ENCODE measurements at regions not wholly inside any gene's neighbourhood (a gene's known extent, or its start where the extent isn't known, plus 50 kb on each side); places are given as distances from the start of the nearest gene placed in this dataset.
A peak's percentile ranks its signal among the peaks of the same experiment; 100 is the strongest.

- no peak overlapping the region for H3K9ac ChIP-seq (ENCODE audit: insufficient read depth, low read length)
- H3K4me3 ChIP-seq (replicated peaks in 1 of 4; ENCODE audit: control extremely low read depth in 1 of 4, insufficient read depth in 1 of 4, low read depth in 3 of 4, low read length in 4 of 4), result no peak overlapping the region
- H3K9me3 ChIP-seq (ENCODE audit: control insufficient read depth, insufficient read depth, low read depth, low read length), result no peaks in the 10 kb centered on the region
- no peak overlapping the region for H3K27ac ChIP-seq (ENCODE audit: insufficient read depth, low read length)
- H3K4me1 ChIP-seq (ENCODE audit: control insufficient read depth, extremely low read depth, insufficient read depth, low read length), result peaks cover 3% of the 10 kb centered on the region
- DNase-seq (ENCODE audit: low read depth in 2 of 2), result peak in 1 of 2 donors; percentile 60
- no peaks in the 10 kb centered on the region for H4K20me1 ChIP-seq (ENCODE audit: control insufficient read depth, extremely low read depth, insufficient read depth, low read length)
- TF ChIP-seq EZH2 (IDR thresholded peaks at IDR 0.05; ENCODE audit: low read length, missing control alignments), result no peak
- TF ChIP-seq, protein P1, sequence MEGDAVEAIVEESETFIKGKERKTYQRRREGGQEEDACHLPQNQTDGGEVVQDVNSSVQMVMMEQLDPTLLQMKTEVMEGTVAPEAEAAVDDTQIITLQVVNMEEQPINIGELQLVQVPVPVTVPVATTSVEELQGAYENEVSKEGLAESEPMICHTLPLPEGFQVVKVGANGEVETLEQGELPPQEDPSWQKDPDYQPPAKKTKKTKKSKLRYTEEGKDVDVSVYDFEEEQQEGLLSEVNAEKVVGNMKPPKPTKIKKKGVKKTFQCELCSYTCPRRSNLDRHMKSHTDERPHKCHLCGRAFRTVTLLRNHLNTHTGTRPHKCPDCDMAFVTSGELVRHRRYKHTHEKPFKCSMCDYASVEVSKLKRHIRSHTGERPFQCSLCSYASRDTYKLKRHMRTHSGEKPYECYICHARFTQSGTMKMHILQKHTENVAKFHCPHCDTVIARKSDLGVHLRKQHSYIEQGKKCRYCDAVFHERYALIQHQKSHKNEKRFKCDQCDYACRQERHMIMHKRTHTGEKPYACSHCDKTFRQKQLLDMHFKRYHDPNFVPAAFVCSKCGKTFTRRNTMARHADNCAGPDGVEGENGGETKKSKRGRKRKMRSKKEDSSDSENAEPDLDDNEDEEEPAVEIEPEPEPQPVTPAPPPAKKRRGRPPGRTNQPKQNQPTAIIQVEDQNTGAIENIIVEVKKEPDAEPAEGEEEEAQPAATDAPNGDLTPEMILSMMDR (conservative IDR thresholded peaks at IDR 0.05 in 1 of 2, IDR thresholded peaks at IDR 0.05 in 1 of 2; ENCODE audit: low read depth in 1 of 2, low read length in 2 of 2), result no peak
- H3K79me2 ChIP-seq (ENCODE audit: control insufficient read depth, insufficient read depth, low read length), result no peaks in the 10 kb centered on the region
- no peaks in the 10 kb centered on the region for H3K27me3 ChIP-seq (ENCODE audit: control insufficient read depth, insufficient read depth, low read length)
- H3K4me2 ChIP-seq (ENCODE audit: extremely low read depth, insufficient read depth, low read length), result peak overlapping the region; percentile 13
- H2AFZ ChIP-seq (ENCODE audit: low read length), result no peak overlapping the region
- H3K36me3 ChIP-seq (ENCODE audit: control insufficient read depth, insufficient read depth, low read length), result no peaks in the 10 kb centered on the region
Observed at GRCh38 chr2:64792995-64793639, 139.4 kb upstream of the SERTAD2 start.

- TF ChIP-seq EZH2 (IDR thresholded peaks at IDR 0.05; ENCODE audit: low read length, missing control alignments), result no peak
- TF ChIP-seq, protein P1 (conservative IDR thresholded peaks at IDR 0.05 in 1 of 2, IDR thresholded peaks at IDR 0.05 in 1 of 2; ENCODE audit: low read depth in 1 of 2, low read length in 2 of 2), result no peak
- H3K27me3 ChIP-seq (ENCODE audit: control insufficient read depth, insufficient read depth, low read length), result no peaks in the 10 kb centered on the region
- H3K27ac ChIP-seq (ENCODE audit: insufficient read depth, low read length), result no peak overlapping the region
- H3K4me2 ChIP-seq (ENCODE audit: extremely low read depth, insufficient read depth, low read length), result peak overlapping the region; percentile 13
- no peaks in the 10 kb centered on the region for H3K9me3 ChIP-seq (ENCODE audit: control insufficient read depth, insufficient read depth, low read depth, low read length)
- no peak overlapping the region for H2AFZ ChIP-seq (ENCODE audit: low read length)
- H4K20me1 ChIP-seq (ENCODE audit: control insufficient read depth, extremely low read depth, insufficient read depth, low read length), result no peaks in the 10 kb centered on the region
- H3K36me3 ChIP-seq (ENCODE audit: control insufficient read depth, insufficient read depth, low read length), result no peaks in the 10 kb centered on the region
- H3K4me3 ChIP-seq (replicated peaks in 1 of 4; ENCODE audit: control extremely low read depth in 1 of 4, insufficient read depth in 1 of 4, low read depth in 3 of 4, low read length in 4 of 4), result no peak overlapping the region
- peak in 1 of 2 donors; percentile 27 for DNase-seq (ENCODE audit: low read depth in 2 of 2)
- no peak overlapping the region for H3K9ac ChIP-seq (ENCODE audit: insufficient read depth, low read length)
- H3K79me2 ChIP-seq (ENCODE audit: control insufficient read depth, insufficient read depth, low read length), result no peaks in the 10 kb centered on the region
- peaks cover 5% of the 10 kb centered on the region for H3K4me1 ChIP-seq (ENCODE audit: control insufficient read depth, extremely low read depth, insufficient read depth, low read length)
Observed at GRCh38 chr2:64793701-64794100, 140.0 kb upstream of the SERTAD2 start.

DNA sequence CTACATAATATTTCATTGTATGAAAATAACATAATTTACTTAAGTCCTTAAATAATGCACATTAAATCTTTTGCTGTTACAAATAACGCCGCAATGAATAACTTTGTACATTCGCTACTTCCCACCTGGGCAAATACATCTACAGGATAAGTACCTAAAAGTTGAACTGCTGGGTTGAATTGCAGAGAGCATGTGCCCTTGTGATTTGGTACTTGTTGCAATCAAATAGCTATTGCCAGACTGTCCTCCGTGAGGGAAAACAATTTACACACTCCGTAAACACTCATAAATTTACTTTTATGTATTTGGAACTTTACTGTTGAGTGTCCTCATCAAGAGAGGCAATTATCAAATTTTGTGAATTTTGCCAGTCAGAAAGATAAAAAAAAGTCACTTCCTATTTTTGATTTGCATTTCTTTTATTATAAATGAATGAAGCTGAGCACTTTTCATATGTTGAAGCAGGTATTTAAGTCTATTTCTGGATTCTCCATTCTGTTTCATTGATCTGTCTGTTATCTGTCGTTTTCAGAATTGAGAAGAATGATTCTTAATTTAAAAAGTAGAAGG, 140.8 kb upstream of the SERTAD2 start:
- no peak overlapping the region for H3K9ac ChIP-seq (ENCODE audit: insufficient read depth, low read length)
- no peak overlapping the region for H3K4me2 ChIP-seq (ENCODE audit: extremely low read depth, insufficient read depth, low read length)
- no peak overlapping the region for H3K27ac ChIP-seq (ENCODE audit: insufficient read depth, low read length)
- no peaks in the 10 kb centered on the region for H3K27me3 ChIP-seq (ENCODE audit: control insufficient read depth, insufficient read depth, low read length)
- H3K9me3 ChIP-seq (ENCODE audit: control insufficient read depth, insufficient read depth, low read depth, low read length), result no peaks in the 10 kb centered on the region
- H3K4me3 ChIP-seq (replicated peaks in 1 of 4; ENCODE audit: control extremely low read depth in 1 of 4, insufficient read depth in 1 of 4, low read depth in 3 of 4, low read length in 4 of 4), result no peak overlapping the region
- H3K79me2 ChIP-seq (ENCODE audit: control insufficient read depth, insufficient read depth, low read length), result no peaks in the 10 kb centered on the region
- H3K36me3 ChIP-seq (ENCODE audit: control insufficient read depth, insufficient read depth, low read length), result no peaks in the 10 kb centered on the region
- peaks cover 5% of the 10 kb centered on the region for H3K4me1 ChIP-seq (ENCODE audit: control insufficient read depth, extremely low read depth, insufficient read depth, low read length)
- H4K20me1 ChIP-seq (ENCODE audit: control insufficient read depth, extremely low read depth, insufficient read depth, low read length), result no peaks in the 10 kb centered on the region
- no peak overlapping the region for H2AFZ ChIP-seq (ENCODE audit: low read length)
- no peak for TF ChIP-seq EZH2 (IDR thresholded peaks at IDR 0.05; ENCODE audit: low read length, missing control alignments)
- no peak for DNase-seq (ENCODE audit: low read depth in 2 of 2)

Measured in fibroblast of lung (primary cell).